HCT116 (cell line): ENCODE measurements at regions not wholly inside any gene's neighbourhood (a gene's known extent, or its start where the extent isn't known, plus 50 kb on each side); places are given as distances from the start of the nearest gene placed in this dataset.

Experiments
- ATAC-seq: fragments of 200-7000 bp; cut with Tn5 transposase; 2 replicates; pipeline ENCODE4 v1.9.1; 2020; ENCODE audit warnings: mild to moderate bottlenecking, moderate library complexity
- BruUV-seq: library from RNA; stranded (reverse); fragments of 400-500 nt; replicated peaks from 2 replicates; lab custom pipeline; 2021; lab: Mats Ljungman, UMichigan
- CTCF ChIA-PET: fragments of 300-600 bp; sonication (Branson Sonifier 250); formaldehyde crosslinking; loops from one replicate; lab custom pipeline; 2021; ENCODE audit warnings: antibody characterized with exemption; lab: Charles Lee
- POLR2A ChIA-PET: fragments of 300-600, 350-600 bp; sonication (Branson Sonifier 250); formaldehyde crosslinking; loops from one replicate; lab custom pipeline; 2021; ENCODE audit warnings: antibody characterized with exemption; lab: Charles Lee
- RAD21 ChIA-PET, 2 experiments: fragments of 300-600 bp; sonication (Branson Sonifier 250); formaldehyde crosslinking; loops; one replicate each; lab custom pipeline; 2023; ENCODE audit warnings: low total read pairs in 2 of 2; ENCODE audit not compliant: uncharacterized antibody in 2 of 2, unreplicated experiment in 2 of 2, low non-redundant PET in 1 of 2; lab: Charles Lee
- DNase-seq: peaks from one replicate; pipeline ENCODE4 v3.0.0-alpha.2; 2010; ENCODE audit warnings: low read depth, low spot score
- H2AFZ ChIP-seq: fragments of 200-600 bp; shearing (Covaris generic), sonication (generic); 2 replicates; pipeline ENCODE4 v1.6.1; 2017; ENCODE audit warnings: low read depth, mixed run types, mixed read lengths, antibody characterized with exemption, low read length; ENCODE audit not compliant: poor library complexity, severe bottlenecking
- H3K27ac ChIP-seq: 2 replicates; pipeline ENCODE4 v1.5.1; 2012; ENCODE audit warnings: low read depth, low read length
- H3K27me3 ChIP-seq: fragments of 200-600 bp; sonication (generic); 2 replicates; pipeline ENCODE4 v1.6.1; 2016; ENCODE audit warnings: mixed run types, low read length, mixed read lengths; ENCODE audit not compliant: insufficient read depth
- H3K36me3 ChIP-seq, 2 experiments: fragments of 200-500 bp in 1 of 2; fragments of 200-600 bp in 1 of 2; sonication (Bioruptor generic) in 1 of 2; sonication (generic) in 1 of 2; 2 replicates each; pipeline versions ENCODE4 v1.5.1 to v1.6.1; 2014 to 2016; ENCODE audit warnings: low read length in 2 of 2, inconsistent platforms in 1 of 2, mixed read lengths in 1 of 2, mixed run types in 1 of 2; ENCODE audit not compliant: insufficient read depth in 2 of 2, control insufficient read depth in 1 of 2
- H3K4me1 ChIP-seq, 2 experiments: fragments of 200-600 bp in 1 of 2; sonication (generic) in 1 of 2; 2 replicates each; pipeline versions ENCODE4 v1.5.1 to v1.6.1; 2012 to 2017; ENCODE audit warnings: low read length in 2 of 2, inconsistent platforms in 1 of 2, mild to moderate bottlenecking in 1 of 2, mixed read lengths in 1 of 2, mixed run types in 1 of 2, moderate library complexity in 1 of 2; ENCODE audit not compliant: insufficient read depth in 2 of 2, control insufficient read depth in 1 of 2
- H3K4me2 ChIP-seq: fragments of 200-600 bp; sonication (generic); 2 replicates; pipeline ENCODE4 v1.6.1; 2017; ENCODE audit warnings: mixed run types, low read length, mixed read lengths
- H3K4me3 ChIP-seq, 2 experiments: fragments of 200-600 bp in 1 of 2; sonication (generic) in 1 of 2; replicated peaks in 1 of 2; 2 replicates each; pipeline ENCODE4 v1.5.1; 2011 to 2016; ENCODE audit warnings: low read length in 2 of 2, control low read depth in 1 of 2, low read depth in 1 of 2, mild to moderate bottlenecking in 1 of 2, mixed read lengths in 1 of 2, mixed run types in 1 of 2
- H3K79me2 ChIP-seq: fragments of 200-600 bp; sonication (generic); 2 replicates; pipeline ENCODE4 v1.6.1; 2017; ENCODE audit warnings: mild to moderate bottlenecking, mixed run types, low read length, moderate library complexity, mixed read lengths; ENCODE audit not compliant: insufficient read depth
- H3K9ac ChIP-seq: fragments of 200-600 bp; sonication (generic); 2 replicates; pipeline ENCODE4 v1.6.1; 2016; ENCODE audit warnings: low read length, mixed read lengths
- H3K9me2 ChIP-seq: fragments of 200-600 bp; sonication (generic), shearing (Covaris generic); 2 replicates; pipeline ENCODE4 v1.6.1; 2017; ENCODE audit warnings: mixed run types, mild to moderate bottlenecking, moderate library complexity; ENCODE audit not compliant: insufficient read depth
- H3K9me3 ChIP-seq, 2 experiments: fragments of 200-500 bp in 1 of 2; fragments of 200-600 bp in 1 of 2; sonication (Bioruptor generic) in 1 of 2; sonication (generic) in 1 of 2; 2 replicates each; pipeline ENCODE4 v1.6.1; 2014 to 2017; ENCODE audit warnings: low read length in 2 of 2, mixed read lengths in 2 of 2, inconsistent platforms in 1 of 2, low read depth in 1 of 2, mild to moderate bottlenecking in 1 of 2, mixed run types in 1 of 2, moderate library complexity in 1 of 2; ENCODE audit not compliant: control insufficient read depth in 1 of 2, insufficient read depth in 1 of 2
- H4K20me1 ChIP-seq: fragments of 200-600 bp; sonication (generic), shearing (Covaris generic); 2 replicates; pipeline ENCODE4 v1.6.1; 2017; ENCODE audit warnings: mixed run types, mild to moderate bottlenecking, moderate library complexity; ENCODE audit not compliant: insufficient read depth
- CEBPB ChIP-seq: IDR thresholded peaks from 2 replicates; pipeline ENCODE4 v1.6.1; 2012; ENCODE audit warnings: low read depth
- ELF1 ChIP-seq: IDR thresholded peaks from 2 replicates; pipeline ENCODE4 v1.6.1; 2012; ENCODE audit warnings: low read depth, borderline replicate concordance
- EZH2phosphoT487 ChIP-seq: fragments of 200-600 bp; IDR thresholded peaks from 2 replicates; pipeline ENCODE4 v1.6.1; 2018; ENCODE audit warnings: antibody characterized with exemption, borderline replicate concordance
- MAX ChIP-seq: IDR thresholded peaks from 2 replicates; pipeline ENCODE4 v1.6.1; 2012
- POLR2A ChIP-seq: IDR thresholded peaks from 2 replicates; pipeline ENCODE4 v1.7.0; 2011; ENCODE audit warnings: borderline replicate concordance; ENCODE audit not compliant: insufficient read depth, insufficient read length; ENCODE audit errors: extremely low read depth
- POLR2AphosphoS5 ChIP-seq: IDR thresholded peaks from 2 replicates; pipeline ENCODE4 v1.6.1; 2011; ENCODE audit warnings: mild to moderate bottlenecking, low read depth, low read length, moderate library complexity
- REST ChIP-seq: IDR thresholded peaks from 2 replicates; pipeline ENCODE4 v1.6.1; 2012; ENCODE audit warnings: low read depth
- SIN3A ChIP-seq: IDR thresholded peaks from 2 replicates; pipeline ENCODE4 v1.6.1; 2012; ENCODE audit warnings: low read depth
- SRF ChIP-seq: IDR thresholded peaks from 2 replicates; pipeline ENCODE4 v1.6.1; 2012; ENCODE audit warnings: low read depth
- YY1 ChIP-seq: IDR thresholded peaks from 2 replicates; pipeline ENCODE4 v1.6.1; 2011; ENCODE audit warnings: low read length, low read depth, moderate library complexity, mild to moderate bottlenecking; ENCODE audit not compliant: insufficient replicate concordance; ENCODE audit errors: extremely low read depth
- intact Hi-C: fragments of 100-400 bp; cut with micrococcal nuclease; formaldehyde crosslinking; loops from 2 replicates; pipeline ENCODE4 v1.10.0; 2022
- TF ChIP-seq, protein P1 (sequence below), 3 experiments: fragments of 200-600 bp in 1 of 3; sonication (generic) in 1 of 3; IDR thresholded peaks in 2 of 3; conservative IDR thresholded peaks in 1 of 3; 2 replicates each; pipeline ENCODE4 v1.5.1; 2012 to 2017; ENCODE audit warnings: low read depth in 2 of 3, low read length in 2 of 3, antibody characterized with exemption in 1 of 3, borderline replicate concordance in 1 of 3, control low read depth in 1 of 3, mild to moderate bottlenecking in 1 of 3, mixed read lengths in 1 of 3, mixed run types in 1 of 3, moderate library complexity in 1 of 3; ENCODE audit not compliant: insufficient read depth in 1 of 3
- TF ChIP-seq, protein P2 (sequence below): IDR thresholded peaks from 2 replicates; pipeline ENCODE4 v1.6.1; 2011; ENCODE audit warnings: mild to moderate bottlenecking, low read length, moderate library complexity; ENCODE audit not compliant: insufficient replicate concordance; ENCODE audit errors: extremely low read depth

DNA sequence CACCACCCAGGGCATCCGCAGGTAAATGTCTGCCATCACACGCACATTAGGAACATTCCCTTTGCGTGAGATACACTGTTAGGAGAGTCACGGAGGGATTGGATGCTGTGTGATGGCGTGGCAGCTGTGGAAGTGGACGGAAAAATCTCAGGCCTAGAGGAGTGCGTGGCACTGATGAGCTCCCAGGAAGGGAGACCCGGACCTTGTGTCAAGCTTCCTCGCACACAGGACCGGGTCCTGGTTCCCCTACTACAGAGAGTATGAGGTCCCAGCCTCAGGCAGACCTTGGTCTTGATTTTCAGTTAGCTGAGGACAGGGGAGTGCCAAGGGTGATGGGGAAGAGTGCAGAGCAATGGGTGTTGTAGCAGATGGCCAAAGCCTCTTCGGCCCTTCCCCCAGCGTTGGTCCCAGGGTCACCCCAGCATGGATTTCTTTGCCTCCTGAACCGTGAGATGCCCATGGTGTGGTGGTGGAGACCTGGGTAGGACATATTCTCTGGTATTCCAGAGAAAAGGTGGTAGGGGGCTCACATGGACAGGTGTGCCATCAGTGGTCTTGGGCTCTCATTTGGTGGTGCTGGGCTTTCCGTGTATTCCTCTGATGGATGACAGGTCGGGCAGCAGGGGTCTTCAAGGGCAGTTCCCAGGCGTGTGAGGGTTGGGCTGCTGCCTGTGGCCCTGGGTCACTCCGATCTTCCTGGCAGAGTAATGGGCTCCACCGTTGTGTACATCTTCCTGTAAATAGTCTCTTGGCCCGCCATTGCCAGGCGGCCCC is 105.1 kb downstream of the SNRPN start (continued):
- TF ChIP-seq REST (no peak), SRF (no peak), ELF1 (no peak), SIN3A (no peak), POLR2A (no peak)
- TF ChIP-seq, protein P1, sequence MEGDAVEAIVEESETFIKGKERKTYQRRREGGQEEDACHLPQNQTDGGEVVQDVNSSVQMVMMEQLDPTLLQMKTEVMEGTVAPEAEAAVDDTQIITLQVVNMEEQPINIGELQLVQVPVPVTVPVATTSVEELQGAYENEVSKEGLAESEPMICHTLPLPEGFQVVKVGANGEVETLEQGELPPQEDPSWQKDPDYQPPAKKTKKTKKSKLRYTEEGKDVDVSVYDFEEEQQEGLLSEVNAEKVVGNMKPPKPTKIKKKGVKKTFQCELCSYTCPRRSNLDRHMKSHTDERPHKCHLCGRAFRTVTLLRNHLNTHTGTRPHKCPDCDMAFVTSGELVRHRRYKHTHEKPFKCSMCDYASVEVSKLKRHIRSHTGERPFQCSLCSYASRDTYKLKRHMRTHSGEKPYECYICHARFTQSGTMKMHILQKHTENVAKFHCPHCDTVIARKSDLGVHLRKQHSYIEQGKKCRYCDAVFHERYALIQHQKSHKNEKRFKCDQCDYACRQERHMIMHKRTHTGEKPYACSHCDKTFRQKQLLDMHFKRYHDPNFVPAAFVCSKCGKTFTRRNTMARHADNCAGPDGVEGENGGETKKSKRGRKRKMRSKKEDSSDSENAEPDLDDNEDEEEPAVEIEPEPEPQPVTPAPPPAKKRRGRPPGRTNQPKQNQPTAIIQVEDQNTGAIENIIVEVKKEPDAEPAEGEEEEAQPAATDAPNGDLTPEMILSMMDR (IDR thresholded peaks at IDR 0.05 in 2 of 3, conservative IDR thresholded peaks at IDR 0.05 in 1 of 3; ENCODE audit: borderline replicate concordance in 1 of 3, insufficient read depth in 1 of 3, low read depth in 2 of 3, low read length in 2 of 3), result no peak
- TF ChIP-seq, all 23 proteins: peak for 0

DNA sequence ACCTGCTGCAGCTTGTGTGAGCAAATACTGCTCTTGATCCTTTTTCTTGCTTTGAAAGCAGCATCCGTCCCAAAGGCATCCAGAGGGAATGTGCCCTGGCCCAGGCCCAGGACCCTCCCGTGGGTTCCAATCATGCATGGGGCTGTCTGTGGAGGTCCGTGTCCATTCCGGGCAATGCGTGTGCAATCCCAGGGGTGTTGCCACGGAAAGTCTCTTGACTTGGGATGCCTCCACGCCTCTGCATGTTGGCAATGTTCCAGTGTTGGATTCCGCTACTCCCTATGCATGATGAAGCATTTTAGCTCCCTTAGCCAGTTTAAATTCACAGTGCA is 105.7 kb downstream of the SNRPN start:
- H3K27ac ChIP-seq, result no peak overlapping the region
- POLR2A ChIA-PET, result no interaction called here
- no TSS peak for BruUV-seq
- no peaks in the 10 kb centered on the region for H4K20me1 ChIP-seq
- no peak overlapping the region for H2AFZ ChIP-seq
- ATAC-seq, result no peak
- DNase-seq, result no peak
- no peaks in the 10 kb centered on the region for H3K9me2 ChIP-seq
- RAD21 ChIA-PET, result no interaction called here
- CTCF ChIA-PET, result no interaction called here
- H3K9me3 ChIP-seq, result peaks cover 14 to 71% of the 10 kb centered on the region in 2 experiments; a peak in 2 of 4 replicates
- no peaks in the 10 kb centered on the region for H3K79me2 ChIP-seq
- no peak overlapping the region for H3K4me3 ChIP-seq
- H3K4me2 ChIP-seq, result no peak overlapping the region
- no peak overlapping the region for H3K9ac ChIP-seq
- TF ChIP-seq CEBPB (no peak), MAX (no peak), POLR2AphosphoS5 (no peak), ELF1 (no peak), YY1 (no peak), SRF (no peak), EZH2phosphoT487 (no peak)
- TF ChIP-seq, protein P2, sequence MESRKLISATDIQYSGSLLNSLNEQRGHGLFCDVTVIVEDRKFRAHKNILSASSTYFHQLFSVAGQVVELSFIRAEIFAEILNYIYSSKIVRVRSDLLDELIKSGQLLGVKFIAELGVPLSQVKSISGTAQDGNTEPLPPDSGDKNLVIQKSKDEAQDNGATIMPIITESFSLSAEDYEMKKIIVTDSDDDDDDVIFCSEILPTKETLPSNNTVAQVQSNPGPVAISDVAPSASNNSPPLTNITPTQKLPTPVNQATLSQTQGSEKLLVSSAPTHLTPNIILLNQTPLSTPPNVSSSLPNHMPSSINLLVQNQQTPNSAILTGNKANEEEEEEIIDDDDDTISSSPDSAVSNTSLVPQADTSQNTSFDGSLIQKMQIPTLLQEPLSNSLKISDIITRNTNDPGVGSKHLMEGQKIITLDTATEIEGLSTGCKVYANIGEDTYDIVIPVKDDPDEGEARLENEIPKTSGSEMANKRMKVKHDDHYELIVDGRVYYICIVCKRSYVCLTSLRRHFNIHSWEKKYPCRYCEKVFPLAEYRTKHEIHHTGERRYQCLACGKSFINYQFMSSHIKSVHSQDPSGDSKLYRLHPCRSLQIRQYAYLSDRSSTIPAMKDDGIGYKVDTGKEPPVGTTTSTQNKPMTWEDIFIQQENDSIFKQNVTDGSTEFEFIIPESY, result no peak
- TF ChIP-seq, all 23 proteins: peak for 0
- Histone ChIP-seq H3K36me3 (no peaks in the 10 kb centered on the region), H3K4me1 (no peaks in the 10 kb centered on the region), H3K27me3 (no peaks in the 10 kb centered on the region)
- intact Hi-C loops, result no loop called here
